Posterior vena cava (tissue), 2 donors: ENCODE measurements at regions not wholly inside any gene's neighbourhood (a gene's known extent, or its start where the extent isn't known, plus 50 kb on each side); places are given as distances from the start of the nearest gene placed in this dataset.

Source experiments
- DNase-seq: peaks from one replicate; pipeline ENCODE4 v3.0.0-alpha.2; 2020; ENCODE audit warnings: low spot score
- intact Hi-C, 2 donors: fragments of 100-400 bp; cut with DNase I; formaldehyde crosslinking; loops; one replicate each; pipeline versions ENCODE4 v1.14.1 to v1.14.2; 2022 to 2023
- donor health status: DM: yes; HTN: yes; CAD: no.
- donor health status: DM: yes; HTN: yes; CAD: no.

- peak; percentile 11 for DNase-seq
- intact Hi-C loops = no loop called here
Measured at GRCh38 chr2:9156483-9156882, 50.1 kb upstream of the ASAP2 start.

- peak; percentile 26 for DNase-seq
Measured at GRCh38 chr2:9154061-9154460, 52.6 kb upstream of the ASAP2 start.

GRCh38 chr2:9153643-9153980 is 53.0 kb upstream of the ASAP2 start:
- intact Hi-C loops = no loop called here

More at GRCh38 chr2:9154061-9154460, 52.6 kb upstream of the ASAP2 start:
- intact Hi-C loops = no loop called here

GRCh38 chr2:9152975-9153642 is 53.5 kb upstream of the ASAP2 start:
- intact Hi-C loops = no loop called here
- DNase-seq = peak; percentile 82

More at GRCh38 chr2:9153643-9153980, 53.0 kb upstream of the ASAP2 start:
- DNase-seq = peak; percentile 85

GRCh38 chr2:9150906-9151305 is 55.7 kb upstream of the ASAP2 start:
- intact Hi-C loops = no loop called here
- peak; percentile 71 for DNase-seq

- intact Hi-C loops = no loop called here
- DNase-seq = peak; percentile 76
Measured at GRCh38 chr2:9150568-9150900, 56.1 kb upstream of the ASAP2 start.

GRCh38 chr2:9149726-9150567 is 56.7 kb upstream of the ASAP2 start:
- intact Hi-C loops = loop anchor here (5.0 to 10.0 kb wide), 4 partner anchors 55 to 275 kb away; partner anchors contain the start of genes ASAP2 (in 2 of the 2), CPSF3 (in 2 of the 2) and ITGB1BP1 (in 2 of the 2)
- DNase-seq = peak; percentile 31

- intact Hi-C loops = loop anchor here (5.0 to 10.0 kb wide), 4 partner anchors 55 to 275 kb away; partner anchors contain the start of genes ASAP2 (in 2 of the 2), CPSF3 (in 2 of the 2) and ITGB1BP1 (in 2 of the 2)
- no peak for DNase-seq
Measured at GRCh38 chr2:9149388-9149660, 57.3 kb upstream of the ASAP2 start.

- DNase-seq = peak; percentile 16
- intact Hi-C loops = loop anchor here (5.0 to 10.0 kb wide), 4 partner anchors 58 to 278 kb away; partner anchors contain the start of genes ASAP2 (in 2 of the 2), CPSF3 (in 2 of the 2) and ITGB1BP1 (in 2 of the 2)
Measured at GRCh38 chr2:9146646-9147045, 60.0 kb upstream of the ASAP2 start.

- DNase-seq = peak; percentile 76
- intact Hi-C loops = loop anchor here (5.0 to 10.0 kb wide), 4 partner anchors 59 to 279 kb away; partner anchors contain the start of genes ASAP2 (in 2 of the 2), CPSF3 (in 2 of the 2) and ITGB1BP1 (in 2 of the 2)
Measured at GRCh38 chr2:9145752-9146430, 60.7 kb upstream of the ASAP2 start.

GRCh38 chr2:9145109-9145751 is 61.4 kb upstream of the ASAP2 start:
- peak; percentile 81 for DNase-seq
- intact Hi-C loops = loop anchor here (5.0 to 10.0 kb wide), 4 partner anchors 60 to 280 kb away; partner anchors contain the start of genes ASAP2 (in 2 of the 2), CPSF3 (in 2 of the 2) and ITGB1BP1 (in 2 of the 2)

- no peak for DNase-seq
- intact Hi-C loops = loop anchor here (5.0 to 10.0 kb wide), 5 partner anchors 60 to 280 kb away; partner anchors contain the start of genes ASAP2 (in 2 of the 2), CPSF3 (in 2 of the 2) and ITGB1BP1 (in 2 of the 2)
Measured at GRCh38 chr2:9144617-9145016, 62.0 kb upstream of the ASAP2 start.

GRCh38 chr2:9144046-9144445 is 62.6 kb upstream of the ASAP2 start:
- intact Hi-C loops = loop anchor here (5.0 to 10.0 kb wide), 4 partner anchors 61 to 281 kb away; partner anchors contain the start of genes ASAP2 (in 2 of the 2), CPSF3 (in 1 of the 2) and ITGB1BP1 (in 1 of the 2)
- DNase-seq = peak; percentile 7

GRCh38 chr2:9143264-9143815 is 63.3 kb upstream of the ASAP2 start:
- intact Hi-C loops = loop anchor here (5.0 to 10.0 kb wide), 4 partner anchors 61 to 281 kb away; partner anchors contain the start of genes ASAP2 (in 2 of the 2), CPSF3 (in 1 of the 2) and ITGB1BP1 (in 1 of the 2)
- no peak for DNase-seq

GRCh38 chr2:9142551-9143263 is 63.9 kb upstream of the ASAP2 start:
- intact Hi-C loops = loop anchor here (5.0 to 10.0 kb wide), 4 partner anchors 62 to 282 kb away; partner anchors contain the start of genes ASAP2 (in 2 of the 2), CPSF3 (in 1 of the 2) and ITGB1BP1 (in 1 of the 2)
- DNase-seq = peak; percentile 97

- DNase-seq = no peak
- intact Hi-C loops = loop anchor here (5.0 to 10.0 kb wide), 4 partner anchors 63 to 283 kb away; partner anchors contain the start of genes ASAP2 (in 2 of the 2), CPSF3 (in 1 of the 2) and ITGB1BP1 (in 1 of the 2)
Measured at GRCh38 chr2:9141706-9142460, 64.7 kb upstream of the ASAP2 start.
